ENCODE measurements at regions not wholly inside any gene's neighbourhood (a gene's known extent, or its start where the extent isn't known, plus 50 kb on each side); places are given as distances from the start of the nearest gene placed in this dataset.

GRCh38 chr12:115174920-115175319, 490.9 kb upstream of the TBX3 start:
- peak; percentile 65; the same call in 2 of the 3 replicates for ATAC-seq
- TF ChIP-seq TSHZ2 (CRISPR knock-in tag; IDR thresholded peaks at IDR 0.05) (peak; percentile 97), ZFP3 (CRISPR knock-in tag; IDR thresholded peaks at IDR 0.05) (no peak), ESRRG (CRISPR knock-in tag; IDR thresholded peaks at IDR 0.05) (no peak), ARNTL (CRISPR knock-in tag; IDR thresholded peaks at IDR 0.05; ENCODE audit: borderline replicate concordance, low read depth) (0 out of 2 replicates have a peak, but pooled peaks have one; percentile 13), PATZ1 (CRISPR knock-in tag; IDR thresholded peaks at IDR 0.05; ENCODE audit: borderline replicate concordance) (no peak), ZNF8 (CRISPR knock-in tag; IDR thresholded peaks at IDR 0.05) (no peak), ZNF565 (CRISPR knock-in tag; conservative IDR thresholded peaks at IDR 0.05; ENCODE audit: low read depth) (no peak; the same call in 1 of the 2 replicates), RARB (CRISPR knock-in tag; IDR thresholded peaks at IDR 0.05) (no peak), CSRNP3 (CRISPR knock-in tag; IDR thresholded peaks at IDR 0.05) (0 out of 2 replicates have a peak, but pooled peaks have one; percentile 32), SNAI2 (CRISPR knock-in tag; IDR thresholded peaks at IDR 0.05) (peak; percentile 7; the same call in 1 of the 2 replicates), TOX (CRISPR knock-in tag; IDR thresholded peaks at IDR 0.05; ENCODE audit: borderline replicate concordance) (no peak), TCF4 (CRISPR knock-in tag; IDR thresholded peaks at IDR 0.05; ENCODE audit: borderline replicate concordance) (peak; percentile 96), OSR1 (CRISPR knock-in tag; IDR thresholded peaks at IDR 0.05) (no peak), CREB5 (CRISPR knock-in tag; IDR thresholded peaks at IDR 0.05; ENCODE audit: low read depth) (no peak), BACH2 (CRISPR knock-in tag; IDR thresholded peaks at IDR 0.05; ENCODE audit: borderline replicate concordance) (no peak), ISL1 (CRISPR knock-in tag; IDR thresholded peaks at IDR 0.05) (0 out of 2 replicates have a peak, but pooled peaks have one; percentile 40)

GRCh38 chr12:115172521-115172920, 488.5 kb upstream of the TBX3 start:
- no peak for ATAC-seq
- TF ChIP-seq ZNF70 (CRISPR knock-in tag; IDR thresholded peaks at IDR 0.05) (no peak), ZFP3 (CRISPR knock-in tag; IDR thresholded peaks at IDR 0.05) (no peak), ZFP30 (CRISPR knock-in tag; IDR thresholded peaks at IDR 0.05) (no peak)

GRCh38 chr12:115169981-115170380, 486.0 kb upstream of the TBX3 start:
- TF ChIP-seq CSRNP3 (CRISPR knock-in tag; IDR thresholded peaks at IDR 0.05) (no peak), CREB5 (CRISPR knock-in tag; IDR thresholded peaks at IDR 0.05; ENCODE audit: low read depth) (no peak), TCF4 (CRISPR knock-in tag; IDR thresholded peaks at IDR 0.05; ENCODE audit: borderline replicate concordance) (no peak), GLIS3 (CRISPR knock-in tag; IDR thresholded peaks at IDR 0.05) (no peak), SNAI2 (CRISPR knock-in tag; IDR thresholded peaks at IDR 0.05) (no peak), ZFP3 (CRISPR knock-in tag; IDR thresholded peaks at IDR 0.05) (no peak), RARB (CRISPR knock-in tag; IDR thresholded peaks at IDR 0.05) (no peak), ESRRG (CRISPR knock-in tag; IDR thresholded peaks at IDR 0.05) (no peak), CSDC2 (CRISPR knock-in tag; IDR thresholded peaks at IDR 0.05) (no peak), ZNF70 (CRISPR knock-in tag; IDR thresholded peaks at IDR 0.05) (no peak)
- no peak for ATAC-seq
